ENCODE measurements at regions not wholly inside any gene's neighbourhood (a gene's known extent, or its start where the extent isn't known, plus 50 kb on each side); places are given as distances from the start of the nearest gene placed in this dataset.

- TF ChIP-seq CTCF (IDR thresholded peaks at IDR 0.05) (no peak), POLR2A (IDR thresholded peaks at IDR 0.05) (no peak)
Observed at GRCh38 chr14:49105512-49105911, 480.7 kb downstream of the RPS29 start.

Measured in uterus (tissue), 2 donors.